Globus pallidus (tissue), 1 donor: ENCODE measurements at regions not wholly inside any gene's neighbourhood (a gene's known extent, or its start where the extent isn't known, plus 50 kb on each side); places are given as distances from the start of the nearest gene placed in this dataset.
"Not testable (repeated sequence)": the region's sequence is repeated elsewhere in the genome, so short reads cannot be mapped to it uniquely, and the experiment has no call there.

Experiments used
- DNase-seq: peaks from one replicate; pipeline ENCODE4 v3.0.0-alpha.2; 2015; ENCODE audit warnings: low spot score

DNA sequence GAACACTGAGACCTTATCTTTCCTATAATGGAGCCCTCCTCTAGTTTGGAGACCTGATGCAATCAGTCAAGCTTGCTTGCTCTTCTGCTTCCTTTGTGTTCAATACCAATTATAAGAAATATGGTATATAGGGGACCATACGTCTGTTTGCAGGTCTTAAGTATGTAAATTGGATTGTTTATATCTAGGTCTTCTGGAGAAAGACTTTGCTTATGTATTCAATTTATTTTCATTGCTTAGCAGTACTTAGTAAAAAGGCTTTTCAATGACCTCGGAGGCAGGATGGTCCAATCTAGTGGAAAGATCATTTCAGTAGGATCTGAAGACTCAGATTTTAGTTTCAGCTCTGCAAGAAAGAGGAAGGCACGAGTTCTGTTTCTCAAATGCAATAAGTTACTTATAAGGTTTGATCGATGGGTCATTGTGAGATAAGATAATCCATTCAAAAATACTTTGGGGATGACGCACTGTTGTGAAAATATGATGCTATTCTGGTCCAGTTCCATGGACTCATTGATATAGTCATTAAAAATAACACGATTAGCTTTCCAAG is 571.6 kb downstream of the SH2D4B start:
- DNase-seq: no peak

DNA sequence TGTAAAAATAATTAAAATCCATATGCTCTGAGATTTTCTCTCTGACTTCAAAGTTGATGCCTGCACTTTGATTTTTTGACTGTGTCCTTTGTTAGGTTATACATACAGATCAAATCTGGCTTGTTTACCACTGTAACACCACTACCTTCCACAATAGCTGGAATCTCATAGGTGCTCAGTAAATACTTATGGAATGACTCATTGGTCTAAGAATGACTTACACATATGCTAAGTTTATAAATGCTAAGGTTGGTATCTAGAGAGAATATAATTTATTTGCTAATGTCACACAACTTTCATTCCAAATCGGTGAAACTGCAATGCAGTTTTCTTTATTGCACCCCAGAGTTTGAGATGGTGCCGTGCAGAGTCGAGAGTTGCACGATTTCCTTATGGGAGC is 578.5 kb downstream of the SH2D4B start:
- no peak for DNase-seq

DNA sequence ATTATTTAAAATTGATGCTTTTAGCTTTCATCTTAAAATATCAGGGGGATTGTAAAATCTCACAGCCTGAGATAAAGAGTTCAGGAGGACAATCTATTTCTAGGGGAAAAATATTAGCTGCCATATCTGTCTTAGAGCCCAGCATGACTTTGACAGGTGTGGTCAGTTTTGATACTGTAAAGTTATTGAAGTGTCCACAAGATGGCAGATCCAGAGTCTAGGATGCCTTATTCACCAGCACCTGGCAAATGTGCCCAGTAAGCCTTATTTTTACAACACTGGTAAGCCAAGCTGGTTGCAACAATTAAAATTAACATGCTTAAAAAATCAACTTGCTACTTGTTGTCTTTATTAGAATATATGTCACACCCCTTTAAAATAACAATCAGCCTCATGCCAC is 579.3 kb downstream of the SH2D4B start:
- DNase-seq: no peak

DNA sequence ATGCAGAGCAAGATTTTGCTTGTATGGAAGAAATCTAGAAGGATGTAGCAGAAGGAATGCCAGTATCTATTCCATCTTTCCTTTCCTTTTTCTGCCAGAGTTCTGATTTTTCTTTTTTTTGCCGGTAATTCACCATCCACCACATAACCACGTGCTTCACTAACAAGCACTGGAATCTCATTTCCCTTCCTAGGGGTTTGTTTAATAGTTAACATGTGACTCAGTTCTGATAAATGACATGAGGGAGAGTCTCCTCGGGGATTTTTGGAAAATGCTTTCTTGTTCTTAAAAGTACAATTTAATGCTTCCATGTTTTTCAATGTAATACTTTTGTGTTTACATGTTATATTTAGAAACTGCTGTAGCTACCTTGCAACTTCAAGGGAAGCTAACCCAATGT is 590.2 kb downstream of the SH2D4B start:
- DNase-seq: no peak

DNA sequence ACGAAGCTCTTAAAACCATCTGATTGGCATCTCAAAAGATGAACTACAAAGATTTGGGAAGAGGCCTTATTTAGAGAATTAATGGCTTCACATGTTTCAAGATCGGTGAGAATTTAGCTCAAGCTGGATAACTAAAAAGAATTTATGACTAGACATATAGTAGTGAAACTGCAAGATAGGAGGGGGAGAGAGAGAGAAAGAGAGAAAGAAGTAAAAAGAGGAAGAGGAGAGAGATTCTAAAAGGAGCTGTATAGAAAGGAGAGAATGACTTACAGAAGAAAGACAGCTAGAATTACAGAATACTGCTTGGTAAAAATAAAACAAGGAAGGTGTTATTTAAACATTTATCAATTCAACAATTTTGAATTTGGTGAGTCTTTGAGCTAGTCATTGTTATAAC is 592.3 kb downstream of the SH2D4B start:
- no peak for DNase-seq

DNA sequence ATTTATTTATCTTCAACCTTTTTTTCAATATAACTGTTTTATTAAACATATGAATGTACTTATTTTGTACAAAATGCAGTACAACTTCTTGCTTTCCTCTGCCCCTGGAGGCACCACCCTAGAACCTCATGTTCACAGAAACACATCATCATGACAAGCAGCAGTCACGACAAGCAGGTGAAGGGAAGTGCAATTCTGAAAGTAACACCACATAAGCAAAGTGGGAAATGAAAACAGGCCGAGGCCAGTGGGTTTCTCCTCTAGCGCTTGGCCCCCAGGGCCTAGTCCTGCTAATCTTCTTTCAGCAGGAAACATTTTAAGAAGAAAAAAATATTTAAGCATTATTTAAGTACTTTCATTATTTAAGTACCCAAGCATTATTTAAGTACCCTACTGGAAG is 598.1 kb downstream of the SH2D4B start:
- no peak for DNase-seq

DNA sequence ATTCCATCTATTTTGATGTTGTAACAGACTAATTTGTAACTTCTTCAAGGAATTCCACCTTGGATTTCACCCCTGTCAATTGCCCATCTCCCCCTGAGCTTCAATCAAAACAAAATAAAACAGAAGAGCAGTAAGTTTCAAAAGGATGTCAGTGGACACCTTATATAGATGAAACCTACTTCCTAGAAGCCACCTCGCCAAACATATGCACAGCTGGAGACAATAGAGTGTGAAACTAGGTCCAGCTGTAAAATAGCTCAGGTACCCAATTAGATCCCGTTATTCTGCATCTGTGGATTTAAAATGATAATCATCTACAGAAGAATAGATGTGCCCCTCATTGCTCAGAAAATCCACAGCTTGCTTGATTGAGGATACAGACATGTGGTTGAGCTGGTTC is 598.6 kb downstream of the SH2D4B start:
- DNase-seq: no peak

DNA sequence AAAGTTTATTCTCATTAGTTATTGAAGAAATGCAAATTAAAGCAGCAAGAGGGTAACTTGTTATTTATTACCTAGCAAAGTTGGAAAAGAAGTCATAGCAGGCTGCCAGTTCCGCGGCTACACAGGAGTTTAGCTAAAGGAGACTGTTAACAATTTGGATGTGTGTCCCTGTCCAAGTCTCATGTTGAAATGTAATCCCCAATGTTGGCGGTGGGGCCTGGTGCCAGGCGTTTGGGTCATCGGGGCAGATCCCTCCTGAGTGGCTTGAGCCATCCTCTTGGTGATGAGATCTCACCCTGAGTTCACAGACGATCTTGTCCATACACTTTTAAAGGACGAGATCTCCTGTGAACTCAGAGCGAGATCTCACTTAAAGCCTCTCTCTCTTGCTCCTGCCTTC is 608.3 kb downstream of the SH2D4B start:
- no peak for DNase-seq

DNA sequence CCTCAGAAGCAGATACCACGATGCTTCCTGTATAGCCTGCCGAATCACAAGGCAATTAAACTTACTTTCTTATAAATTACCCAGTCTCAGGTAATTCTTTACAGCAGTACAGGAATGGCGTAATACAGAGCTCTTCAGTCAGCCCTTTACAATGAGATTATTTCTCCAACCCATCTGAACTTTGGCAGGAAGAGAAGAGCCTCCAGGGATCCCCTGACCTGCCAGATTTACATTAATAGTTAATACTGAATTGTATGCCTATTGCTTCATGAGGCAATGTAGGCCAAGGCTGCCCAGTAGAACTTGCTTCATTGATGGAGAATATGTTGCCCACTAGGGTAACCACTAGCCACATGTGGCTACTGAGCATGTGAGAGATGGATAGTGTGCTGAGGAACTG is 608.7 kb downstream of the SH2D4B start:
- DNase-seq: no peak

DNA sequence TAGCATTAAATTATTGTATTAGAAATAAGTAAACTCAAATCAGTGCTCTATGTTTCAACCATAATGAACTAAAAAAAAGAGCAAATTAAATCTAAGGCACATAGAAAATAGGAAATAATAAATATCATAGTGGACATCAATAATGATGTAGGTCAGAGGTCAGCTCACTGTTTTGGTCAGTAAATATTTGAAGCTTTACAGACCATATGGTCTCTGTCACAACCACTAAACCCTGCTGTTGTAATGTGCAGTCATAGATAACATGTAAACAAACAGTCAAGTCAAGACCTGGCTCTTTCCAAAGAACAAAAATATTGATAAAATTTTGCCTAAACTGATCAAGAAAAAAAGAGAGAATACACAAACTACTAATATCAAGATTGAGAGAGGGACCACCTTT is 615.0 kb downstream of the SH2D4B start:
- DNase-seq: no peak

DNA sequence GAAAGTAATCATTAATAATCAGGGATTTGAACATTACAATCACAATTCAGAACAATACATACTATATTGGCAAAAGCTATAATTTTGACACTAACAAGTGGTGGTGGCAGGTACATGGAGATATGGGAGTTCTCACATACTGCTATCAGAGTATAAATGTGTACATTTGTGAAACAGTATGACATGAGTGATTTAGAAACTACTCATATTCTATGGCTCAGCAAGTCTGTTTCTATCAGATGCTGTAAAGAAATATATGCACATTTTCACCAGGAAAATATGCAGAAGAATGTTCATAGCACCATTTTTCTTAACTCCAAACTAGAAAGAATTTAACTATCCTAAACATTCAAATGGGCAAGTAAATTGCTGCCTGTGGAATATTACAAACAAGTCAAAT is 620.0 kb downstream of the SH2D4B start:
- DNase-seq: no peak

DNA sequence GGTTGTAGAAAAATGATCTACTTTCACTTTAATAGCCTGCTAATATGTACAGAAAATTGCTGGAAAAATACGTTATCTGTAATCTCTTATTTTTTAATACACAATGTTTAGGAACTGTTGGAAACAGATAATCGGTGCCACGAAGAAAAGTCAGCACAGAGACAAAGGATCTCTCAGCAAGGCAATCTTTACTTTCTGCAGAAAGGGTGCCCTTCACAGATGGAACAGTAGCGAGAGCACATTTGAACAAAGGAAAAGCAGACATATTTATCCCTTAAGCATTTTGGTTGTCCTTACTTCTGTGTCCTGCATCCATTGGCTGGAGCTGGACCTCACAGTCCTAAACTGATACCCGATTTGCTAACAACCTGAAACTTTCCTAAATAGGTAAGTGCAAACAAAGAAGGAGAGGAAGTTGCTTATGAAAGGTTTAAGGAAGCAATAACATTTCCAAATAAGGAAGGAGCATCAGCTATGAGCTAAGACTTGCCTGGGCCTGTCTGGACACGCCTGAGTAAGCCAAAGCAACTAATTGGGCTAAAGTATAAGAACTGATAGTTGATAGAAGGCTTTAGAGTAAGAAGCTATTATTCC is 640.0 kb downstream of the SH2D4B start:
- DNase-seq: no peak

DNA sequence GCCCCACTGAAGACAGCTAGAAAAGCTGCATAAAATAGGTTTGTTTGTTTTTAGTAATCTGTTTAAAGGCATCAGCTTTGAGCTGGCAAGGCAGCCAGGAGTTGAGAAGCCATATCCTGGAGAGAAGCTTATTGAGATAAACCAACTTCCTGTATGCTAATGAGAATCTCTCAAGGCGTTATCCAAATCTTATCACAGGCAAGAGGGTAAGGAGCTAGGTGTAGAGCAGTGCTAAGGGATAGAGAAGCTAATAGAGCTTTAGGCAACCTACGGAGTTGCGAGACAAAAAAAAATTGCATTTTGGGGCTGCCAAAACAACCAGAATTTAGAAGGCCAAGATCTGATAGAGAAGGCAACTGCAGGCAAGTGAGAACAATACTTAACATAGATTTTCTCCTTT is 641.6 kb downstream of the SH2D4B start:
- DNase-seq: no peak

DNA sequence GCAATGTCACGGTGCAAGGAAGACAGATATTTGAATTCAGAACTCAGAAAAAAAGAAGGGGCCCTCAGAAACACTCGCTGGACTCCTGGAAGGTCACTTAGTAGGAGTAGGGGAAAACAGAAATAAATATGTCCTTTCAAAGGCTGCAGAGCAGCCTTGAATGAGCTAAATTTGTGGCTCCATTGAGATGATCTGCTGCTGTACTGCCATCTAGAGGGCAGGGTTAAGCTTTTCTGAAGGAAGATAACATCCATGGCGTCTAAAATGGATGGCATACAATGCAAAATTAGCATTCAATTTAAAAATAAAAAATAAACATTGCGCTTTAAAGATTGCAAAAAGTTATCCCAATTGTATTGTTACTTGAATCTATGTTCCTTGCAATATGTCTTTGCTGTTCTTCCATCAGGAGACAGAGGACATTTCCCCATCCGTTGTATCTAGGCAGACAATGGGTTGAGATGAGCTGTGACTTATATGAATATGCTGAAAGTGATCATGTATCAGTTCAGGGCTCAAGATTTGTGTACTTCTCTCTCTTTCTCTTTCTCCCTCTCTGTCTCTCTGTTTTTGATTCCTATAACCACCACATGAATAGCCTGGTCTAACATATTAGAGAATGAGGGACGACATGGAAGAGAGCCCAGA is 642.2 kb downstream of the SH2D4B start:
- peak; percentile 15 for DNase-seq

DNA sequence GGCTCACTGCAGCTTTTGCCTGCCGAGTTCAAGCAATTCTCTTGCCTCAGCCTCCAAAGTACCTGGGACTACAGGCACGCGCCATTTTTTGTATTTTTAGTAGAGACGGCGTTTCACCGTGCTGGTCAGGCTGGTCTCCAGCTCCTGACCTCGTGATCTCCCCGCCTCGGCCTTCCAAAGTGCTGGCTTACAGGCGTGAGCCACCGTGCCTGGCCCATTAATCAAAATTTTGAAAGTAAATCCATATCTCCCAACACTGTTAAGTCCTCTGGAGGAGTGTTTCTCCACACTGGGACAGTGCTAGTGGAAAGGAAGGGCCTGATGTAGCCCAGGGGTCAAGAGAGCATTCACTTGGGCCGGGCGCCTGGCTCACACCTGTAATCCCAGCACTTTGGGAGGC is 644.6 kb downstream of the SH2D4B start:
- DNase-seq: no peak

DNA sequence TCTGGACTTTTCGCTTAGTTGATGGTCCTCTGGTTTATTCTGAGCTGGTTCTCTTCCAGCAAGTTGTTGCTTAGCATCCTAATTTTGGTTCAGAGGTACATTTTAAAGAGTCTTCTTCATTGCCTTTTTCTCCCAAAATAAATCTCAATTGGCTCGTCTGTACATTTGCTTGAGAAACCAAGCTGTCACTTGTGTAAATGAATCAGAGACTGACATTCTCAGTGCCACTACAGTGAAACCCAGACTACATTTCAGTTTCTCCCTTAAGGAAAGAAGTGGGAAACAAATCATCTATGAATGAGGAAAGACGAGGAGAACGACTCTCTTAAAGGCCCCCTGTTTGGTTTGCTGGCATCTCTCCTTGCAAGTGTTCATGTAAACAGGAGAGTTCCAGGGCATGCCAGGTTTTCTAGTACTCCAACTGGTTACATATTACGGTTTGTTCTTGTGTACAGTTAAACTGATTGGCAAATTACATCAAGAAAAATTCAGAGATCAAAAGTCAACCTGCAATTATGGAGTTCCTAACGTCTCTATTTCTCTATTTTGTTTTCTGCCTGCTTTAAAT is 654.6 kb downstream of the SH2D4B start:
- DNase-seq: no peak

DNA sequence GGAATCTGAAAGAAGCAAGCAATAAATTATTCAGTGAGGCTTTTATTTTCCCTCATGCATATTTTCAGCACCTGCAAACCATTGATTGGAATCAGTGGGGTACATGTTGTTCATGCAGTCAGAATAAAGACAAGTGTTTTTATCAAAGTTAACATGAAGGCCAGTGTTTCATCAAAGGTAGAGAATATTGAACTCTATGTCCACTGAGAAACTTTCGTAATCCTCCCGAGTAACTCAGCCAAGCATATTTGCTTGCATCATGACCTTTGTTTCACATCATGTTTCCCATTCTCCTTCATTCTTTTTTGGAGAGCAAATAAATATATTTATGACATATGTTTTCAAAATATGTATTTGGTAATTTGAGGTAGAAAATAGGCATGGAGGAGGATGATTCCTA is 663.1 kb downstream of the SH2D4B start:
- DNase-seq: no peak

DNA sequence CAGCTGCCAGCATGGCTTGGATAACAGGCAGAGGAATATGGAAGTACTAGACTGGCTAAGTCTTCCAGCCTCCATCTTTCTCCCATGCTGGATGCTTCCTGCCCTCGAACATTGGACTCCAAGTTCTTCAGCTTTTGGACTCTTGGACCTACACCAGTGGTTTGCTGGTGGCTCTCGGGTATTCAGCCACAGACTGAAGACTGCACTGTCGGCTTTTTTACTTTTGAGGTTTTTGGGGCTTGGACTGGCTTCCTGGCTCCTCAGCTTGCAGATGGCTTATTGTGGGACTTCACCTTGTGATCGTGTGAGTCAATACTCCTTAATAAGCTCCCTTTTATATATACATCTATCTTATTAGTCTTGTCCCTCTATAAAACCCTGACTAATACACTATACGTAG is 667.6 kb upstream of the NRG3 start:
- not testable (repeated sequence) for DNase-seq

DNA sequence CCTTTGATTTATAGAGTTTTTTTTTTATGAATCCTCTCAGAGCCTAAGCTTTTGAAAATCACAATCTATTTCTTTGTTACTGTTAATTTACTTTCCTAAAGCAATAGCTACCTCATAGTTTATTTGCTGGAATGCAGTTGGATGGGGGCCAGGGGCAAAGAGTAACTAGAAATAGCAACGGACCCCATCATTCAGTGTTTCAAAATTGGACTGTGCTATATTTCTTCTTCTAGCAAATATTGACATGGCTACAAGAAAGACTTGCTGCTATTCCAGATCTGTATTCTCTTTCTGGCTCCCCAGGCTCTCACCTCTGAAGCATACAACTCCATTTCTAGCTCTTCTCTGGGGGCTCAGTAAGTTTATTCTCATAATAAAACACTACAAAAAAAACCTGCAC is 661.6 kb upstream of the NRG3 start:
- DNase-seq: no peak

DNA sequence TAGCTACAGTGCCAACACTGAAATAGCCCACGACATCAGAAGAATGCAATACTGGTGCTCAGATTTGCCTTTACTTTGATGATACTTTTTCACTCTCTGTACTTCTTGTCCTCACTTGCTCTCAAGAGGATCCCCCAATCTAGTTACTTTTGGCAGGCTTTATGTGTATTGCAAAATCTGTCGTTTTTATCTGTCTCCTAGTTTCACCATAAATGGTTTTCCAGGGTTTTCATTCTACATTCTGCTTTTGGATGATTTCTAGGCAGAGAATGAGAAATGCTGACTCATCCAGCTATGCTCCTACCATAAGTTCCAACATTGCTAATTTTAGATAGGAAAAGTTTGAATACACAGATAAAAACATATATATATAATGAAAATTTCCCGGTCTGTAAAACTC is 659.5 kb upstream of the NRG3 start:
- no peak for DNase-seq

DNA sequence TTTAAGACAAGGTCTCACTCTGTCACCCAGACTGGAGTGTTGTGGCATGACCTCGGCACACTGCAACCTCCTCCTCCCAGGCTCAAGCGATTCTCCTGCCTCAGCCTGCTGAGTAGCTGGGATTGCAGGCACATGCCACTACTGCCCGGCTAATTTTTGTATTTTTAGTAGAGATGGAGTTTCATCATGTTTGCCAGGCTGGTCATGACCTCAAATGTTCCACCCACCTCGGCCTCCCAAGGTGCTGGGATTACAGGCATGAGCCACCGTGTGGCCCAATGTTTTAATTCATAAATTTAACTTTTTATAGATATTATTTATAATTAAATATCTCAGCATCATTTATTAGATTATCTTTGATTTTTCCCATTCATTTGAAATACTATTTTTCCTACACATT is 658.0 kb upstream of the NRG3 start:
- no peak for DNase-seq

DNA sequence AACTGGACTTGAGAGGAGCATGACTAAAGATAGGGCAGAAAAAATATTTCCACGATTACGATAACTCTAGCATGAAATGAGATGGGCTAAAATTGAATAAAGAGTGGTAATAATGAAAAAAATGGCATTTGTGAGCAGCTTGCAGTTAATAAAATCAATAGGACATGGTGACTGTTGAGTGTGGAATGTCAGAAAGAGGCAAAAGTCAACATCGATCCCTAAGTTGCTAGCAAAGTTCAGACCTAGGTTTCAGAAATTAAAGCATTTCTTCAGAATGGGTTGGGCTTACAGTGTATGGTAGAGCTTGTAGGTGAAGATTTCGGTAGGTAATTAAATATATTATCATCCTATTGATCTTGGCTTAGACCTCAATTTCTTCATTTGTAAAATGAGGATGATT is 656.7 kb upstream of the NRG3 start:
- DNase-seq: no peak

DNA sequence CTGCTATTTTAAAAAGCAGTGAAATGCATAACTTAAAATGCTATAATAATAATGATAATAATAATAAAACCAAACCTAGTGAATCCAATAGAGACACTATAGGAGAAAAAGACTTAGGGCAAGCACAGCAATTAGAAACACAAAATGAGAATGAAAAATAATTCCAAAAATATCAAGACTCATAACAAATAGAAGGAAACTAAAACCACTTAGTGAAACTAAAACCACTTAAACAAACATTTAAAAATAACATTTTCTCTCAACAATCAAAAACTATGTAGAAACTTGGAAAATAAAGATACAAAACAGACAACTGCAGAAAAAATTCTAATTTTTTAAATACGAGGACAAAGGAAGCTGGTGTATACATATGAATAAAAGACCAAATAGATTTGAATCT is 655.2 kb upstream of the NRG3 start:
- no peak for DNase-seq

DNA sequence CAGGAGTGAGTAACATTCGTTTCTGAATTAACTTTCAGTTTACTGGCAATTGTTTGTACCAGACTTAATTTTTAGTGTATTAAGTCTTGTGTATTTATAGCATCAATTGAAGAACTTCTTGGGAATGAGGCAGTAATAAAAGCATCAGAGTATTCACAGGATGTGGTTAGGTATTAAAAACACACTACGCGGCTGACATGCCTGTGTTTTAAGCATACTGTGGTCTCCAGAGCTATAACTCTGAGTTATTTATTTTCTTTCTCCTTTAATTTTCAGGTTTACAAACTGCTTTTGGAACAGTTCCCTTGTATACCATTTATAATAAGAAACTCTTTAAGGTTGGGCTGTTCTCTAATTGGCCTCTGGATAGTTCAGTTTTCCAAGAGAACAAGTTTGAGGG is 626.1 kb upstream of the NRG3 start:
- no peak for DNase-seq
